H9 (cell line): ENCODE measurements at regions not wholly inside any gene's neighbourhood (a gene's known extent, or its start where the extent isn't known, plus 50 kb on each side); places are given as distances from the start of the nearest gene placed in this dataset.

ENCODE experiments used
- DNase-seq: peaks from one replicate; pipeline ENCODE4 v3.0.0-alpha.2; 2017
- H2AFZ ChIP-seq: one replicate; pipeline ENCODE4 v1.6.1; 2013; ENCODE audit warnings: mild to moderate bottlenecking, low read length, control low read depth, moderate library complexity
- H2AK5ac ChIP-seq: 2 replicates; pipeline ENCODE4 v1.6.1; 2013; ENCODE audit warnings: low read length, control low read depth, mixed read lengths; ENCODE audit not compliant: insufficient read length
- H2BK120ac ChIP-seq: one replicate; pipeline ENCODE4 v1.6.1; 2013; ENCODE audit warnings: low read depth, mild to moderate bottlenecking, low read length, control low read depth, inconsistent platforms; ENCODE audit not compliant: poor library complexity, severe bottlenecking
- H2BK12ac ChIP-seq: 2 replicates; pipeline ENCODE4 v1.6.1; 2013; ENCODE audit warnings: low read length, control low read depth, mixed read lengths, low read depth; ENCODE audit not compliant: insufficient read length
- H2BK15ac ChIP-seq: 2 replicates; pipeline ENCODE4 v1.6.1; 2013; ENCODE audit warnings: low read depth, low read length, control low read depth
- H2BK20ac ChIP-seq: one replicate; pipeline ENCODE4 v1.6.1; 2013; ENCODE audit warnings: low read depth, mild to moderate bottlenecking, low read length, control low read depth, inconsistent platforms; ENCODE audit not compliant: poor library complexity, severe bottlenecking
- H2BK5ac ChIP-seq: 2 replicates; pipeline ENCODE4 v1.6.1; 2013; ENCODE audit warnings: low read length, control low read depth, mixed read lengths; ENCODE audit not compliant: insufficient read length
- H3K14ac ChIP-seq: 2 replicates; pipeline ENCODE4 v1.6.1; 2013; ENCODE audit warnings: low read length, control low read depth; ENCODE audit not compliant: insufficient read depth
- H3K18ac ChIP-seq: 2 replicates; pipeline ENCODE4 v1.6.1; 2013; ENCODE audit warnings: low read depth, mild to moderate bottlenecking, mixed read lengths, low read length, control low read depth; ENCODE audit not compliant: insufficient read length
- H3K23ac ChIP-seq: 2 replicates; pipeline ENCODE4 v1.6.1; 2013; ENCODE audit warnings: low read length, control low read depth, mixed read lengths, low read depth; ENCODE audit not compliant: insufficient read length
- H3K23me2 ChIP-seq: 2 replicates; pipeline ENCODE4 v1.6.1; 2013; ENCODE audit warnings: low read depth, mild to moderate bottlenecking, mixed read lengths, low read length, control low read depth; ENCODE audit not compliant: insufficient read length, poor library complexity, severe bottlenecking
- H3K27ac ChIP-seq: 2 replicates; pipeline ENCODE4 v1.5.1; 2013; ENCODE audit warnings: low read length, control low read depth, mixed read lengths, low read depth; ENCODE audit not compliant: insufficient read length
- H3K27me3 ChIP-seq: 2 replicates; pipeline ENCODE4 v1.6.1; 2013; ENCODE audit warnings: low read length, control low read depth, inconsistent platforms; ENCODE audit not compliant: insufficient read depth
- H3K4ac ChIP-seq: 2 replicates; pipeline ENCODE4 v1.6.1; 2013; ENCODE audit warnings: low read depth, mild to moderate bottlenecking, control low read depth, inconsistent platforms, low read length, moderate library complexity
- H3K4me1 ChIP-seq: 2 replicates; pipeline ENCODE4 v1.6.1; 2013; ENCODE audit warnings: low read length, control low read depth, inconsistent platforms; ENCODE audit not compliant: insufficient read depth
- H3K4me2 ChIP-seq: 2 replicates; pipeline ENCODE4 v1.6.1; 2013; ENCODE audit warnings: low read length, control low read depth, mixed read lengths; ENCODE audit not compliant: insufficient read length, insufficient read depth
- H3K56ac ChIP-seq: 2 replicates; pipeline ENCODE4 v1.6.1; 2013; ENCODE audit warnings: low read depth, mild to moderate bottlenecking, mixed read lengths, low read length, control low read depth; ENCODE audit not compliant: insufficient read length
- H3K79me1 ChIP-seq: 2 replicates; pipeline ENCODE4 v1.6.1; 2013; ENCODE audit warnings: low read depth, mild to moderate bottlenecking, moderate library complexity, low read length, control low read depth, inconsistent platforms; ENCODE audit not compliant: insufficient read depth, poor library complexity, severe bottlenecking
- H3K79me2 ChIP-seq: 2 replicates; pipeline ENCODE4 v1.6.1; 2013; ENCODE audit warnings: low read length, control low read depth, inconsistent platforms; ENCODE audit not compliant: insufficient read depth
- H3K9ac ChIP-seq: 2 replicates; pipeline ENCODE4 v1.6.1; 2013; ENCODE audit warnings: low read length, control low read depth, mixed read lengths; ENCODE audit not compliant: insufficient read length; ENCODE audit errors: extremely low read depth
- H3K9me3 ChIP-seq: one replicate; pipeline ENCODE4 v1.6.1; 2013; ENCODE audit warnings: low read depth, low read length, inconsistent platforms; ENCODE audit not compliant: control insufficient read depth
- H3T11ph ChIP-seq: one replicate; pipeline ENCODE4 v1.6.1; 2013; ENCODE audit warnings: mild to moderate bottlenecking, low read length, control low read depth, inconsistent platforms
- H4K20me1 ChIP-seq: one replicate; pipeline ENCODE4 v1.6.1; 2013; ENCODE audit not compliant: control insufficient read depth, insufficient read length, insufficient read depth
- H4K5ac ChIP-seq: 2 replicates; pipeline ENCODE4 v1.6.1; 2013; ENCODE audit warnings: low read depth, mild to moderate bottlenecking, mixed read lengths, low read length, control low read depth; ENCODE audit not compliant: insufficient read length
- H4K8ac ChIP-seq: replicated peaks from 2 replicates; pipeline ENCODE4 v1.6.1; 2013; ENCODE audit warnings: low read length, control low read depth, mixed read lengths, low read depth; ENCODE audit not compliant: insufficient read length
- H4K91ac ChIP-seq: 2 replicates; pipeline ENCODE4 v1.6.1; 2013; ENCODE audit warnings: low read depth, mild to moderate bottlenecking, moderate library complexity, mixed read lengths, low read length, control low read depth; ENCODE audit not compliant: insufficient read length
- H3K27ac Mint-ChIP-seq, 3 experiments: 2 replicates in 2 of 3; 3 replicates in 1 of 3; pipeline ENCODE4 v1.8.0; 2020 to 2021; ENCODE audit warnings: mixed read lengths in 3 of 3, mild to moderate bottlenecking in 1 of 3, moderate library complexity in 1 of 3
- H3K27me3 Mint-ChIP-seq: 2 replicates; pipeline ENCODE4 v1.8.0; 2021; ENCODE audit warnings: low read depth, mild to moderate bottlenecking, moderate library complexity, mixed read lengths
- H3K36me3 Mint-ChIP-seq, 3 experiments: 2 replicates in 2 of 3; 3 replicates in 1 of 3; pipeline ENCODE4 v1.8.0; 2020 to 2021; ENCODE audit warnings: low read depth in 3 of 3, mixed read lengths in 3 of 3; ENCODE audit not compliant: insufficient read depth in 1 of 3
- H3K4me1 Mint-ChIP-seq, 2 experiments: 2 replicates each; pipeline ENCODE4 v1.8.0; 2020; ENCODE audit warnings: mixed read lengths in 2 of 2
- H3K4me3 Mint-ChIP-seq, 2 experiments: 2 replicates in 1 of 2; 3 replicates in 1 of 2; pipeline ENCODE4 v1.8.0; 2020 to 2021; ENCODE audit warnings: mild to moderate bottlenecking in 2 of 2, mixed read lengths in 2 of 2, moderate library complexity in 1 of 2
- H3K9me3 Mint-ChIP-seq, 2 experiments: 2 replicates in 1 of 2; 3 replicates in 1 of 2; pipeline ENCODE4 v1.8.0; 2020; ENCODE audit warnings: mild to moderate bottlenecking in 2 of 2, mixed read lengths in 2 of 2, moderate library complexity in 1 of 2
- WGBS: extraction: QIAGEN DNeasy Blood & Tissue Kit; methylation state at CpG from one replicate; pipeline ENCODE4 v1.1.7; 2013; ENCODE audit warnings: missing lambda C conversion rate, low lambda C conversion rate, mixed read lengths; ENCODE audit not compliant: insufficient read length; ENCODE audit errors: extremely low coverage; 5-methylcytosine and 5-hydroxymethylcytosine counted together
- TF ChIP-seq, protein P1 (sequence below): fragments of 200-600 bp; sonication (generic); conservative IDR thresholded peaks from 3 replicates; pipeline ENCODE4 v1.8.0; 2021; ENCODE audit warnings: antibody characterized with exemption, mild to moderate bottlenecking

DNA sequence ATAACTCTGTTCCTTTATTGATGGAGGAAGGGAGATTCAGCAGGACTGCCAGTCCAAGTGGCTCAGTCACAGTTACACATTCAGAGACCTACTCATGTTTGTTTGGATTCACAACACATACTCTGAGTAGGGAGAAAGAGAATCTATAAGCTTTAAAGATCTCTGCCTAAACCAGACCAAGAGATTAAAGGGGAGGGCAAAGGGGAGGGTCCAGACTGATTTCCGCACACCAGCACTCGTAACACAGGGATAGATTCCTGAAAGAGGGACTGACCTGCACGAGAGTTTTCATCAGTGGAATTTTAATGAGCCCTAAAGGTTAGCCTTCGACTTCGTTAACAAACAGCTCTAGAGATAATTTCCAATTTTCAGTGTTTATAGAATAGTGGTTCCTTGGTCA lies 71.7 kb upstream of the PMFBP1 start:
- H2AFZ ChIP-seq: no peak overlapping the region
- H3K79me2 ChIP-seq: no peaks in the 10 kb centered on the region
- no peak overlapping the region for H4K8ac ChIP-seq
- Mint-ChIP-seq H3K9me3 (no peaks in the 10 kb centered on the region), H3K36me3 (no peaks in the 10 kb centered on the region), H3K27me3 (no peaks in the 10 kb centered on the region), H3K4me1 (peaks cover under 1% of the 10 kb centered on the region in 2 experiments; a peak in 1 of 4 replicates), H3K27ac (no peak overlapping the region), H3K4me3 (no peak overlapping the region)
- H2BK15ac ChIP-seq: no peak overlapping the region
- H3K27me3 ChIP-seq: no peaks in the 10 kb centered on the region
- H3K14ac ChIP-seq: no peak overlapping the region
- no CpG with 5 or more reads among the region's 5 CpGs for WGBS
- no peak overlapping the region for H3K4ac ChIP-seq
- H3K23me2 ChIP-seq: no peaks in the 10 kb centered on the region
- H3K9me3 ChIP-seq: no peaks in the 10 kb centered on the region
- H2AK5ac ChIP-seq: no peak overlapping the region
- H3K23ac ChIP-seq: no peak overlapping the region
- H2BK5ac ChIP-seq: no peak overlapping the region
- H3K27ac ChIP-seq: no peak overlapping the region
- DNase-seq: no peak
- no peaks in the 10 kb centered on the region for H4K20me1 ChIP-seq
- no peak overlapping the region for H3K18ac ChIP-seq
- no peak overlapping the region for H2BK20ac ChIP-seq
- H3T11ph ChIP-seq: no peak overlapping the region
- no peaks in the 10 kb centered on the region for H3K4me1 ChIP-seq
- H2BK120ac ChIP-seq: no peak overlapping the region
- H4K91ac ChIP-seq: no peak overlapping the region
- H3K9ac ChIP-seq: no peak overlapping the region
- no peak overlapping the region for H3K56ac ChIP-seq
- TF ChIP-seq, protein P1, sequence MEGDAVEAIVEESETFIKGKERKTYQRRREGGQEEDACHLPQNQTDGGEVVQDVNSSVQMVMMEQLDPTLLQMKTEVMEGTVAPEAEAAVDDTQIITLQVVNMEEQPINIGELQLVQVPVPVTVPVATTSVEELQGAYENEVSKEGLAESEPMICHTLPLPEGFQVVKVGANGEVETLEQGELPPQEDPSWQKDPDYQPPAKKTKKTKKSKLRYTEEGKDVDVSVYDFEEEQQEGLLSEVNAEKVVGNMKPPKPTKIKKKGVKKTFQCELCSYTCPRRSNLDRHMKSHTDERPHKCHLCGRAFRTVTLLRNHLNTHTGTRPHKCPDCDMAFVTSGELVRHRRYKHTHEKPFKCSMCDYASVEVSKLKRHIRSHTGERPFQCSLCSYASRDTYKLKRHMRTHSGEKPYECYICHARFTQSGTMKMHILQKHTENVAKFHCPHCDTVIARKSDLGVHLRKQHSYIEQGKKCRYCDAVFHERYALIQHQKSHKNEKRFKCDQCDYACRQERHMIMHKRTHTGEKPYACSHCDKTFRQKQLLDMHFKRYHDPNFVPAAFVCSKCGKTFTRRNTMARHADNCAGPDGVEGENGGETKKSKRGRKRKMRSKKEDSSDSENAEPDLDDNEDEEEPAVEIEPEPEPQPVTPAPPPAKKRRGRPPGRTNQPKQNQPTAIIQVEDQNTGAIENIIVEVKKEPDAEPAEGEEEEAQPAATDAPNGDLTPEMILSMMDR: no peak
- H3K79me1 ChIP-seq: no peaks in the 10 kb centered on the region
- no peak overlapping the region for H4K5ac ChIP-seq
- no peak overlapping the region for H3K4me2 ChIP-seq
- no peak overlapping the region for H2BK12ac ChIP-seq
